Esophagus (tissue), 2 donors: ENCODE measurements at regions not wholly inside any gene's neighbourhood (a gene's known extent, or its start where the extent isn't known, plus 50 kb on each side); places are given as distances from the start of the nearest gene placed in this dataset.

Source experiments
- H3K27ac ChIP-seq, 2 donors: one replicate each; pipeline ENCODE4 v1.5.1; 2013; ENCODE audit warnings: low read depth in 2 of 2, mild to moderate bottlenecking in 2 of 2, inconsistent platforms in 1 of 2, low read length in 1 of 2, moderate library complexity in 1 of 2
- H3K27me3 ChIP-seq, 2 donors: one replicate each; pipeline ENCODE4 v1.6.1; 2013; ENCODE audit warnings: low read length in 2 of 2, control low read depth in 1 of 2, mild to moderate bottlenecking in 1 of 2; ENCODE audit not compliant: insufficient read depth in 2 of 2, control insufficient read depth in 1 of 2
- H3K36me3 ChIP-seq, 2 donors: one replicate each; pipeline ENCODE4 v1.6.1; 2013; ENCODE audit warnings: low read length in 1 of 2; ENCODE audit not compliant: control insufficient read depth in 2 of 2, insufficient read depth in 2 of 2
- H3K4me1 ChIP-seq, 2 donors: one replicate each; pipeline ENCODE4 v1.6.1; 2013; ENCODE audit warnings: low read length in 1 of 2; ENCODE audit not compliant: control insufficient read depth in 2 of 2, insufficient read depth in 2 of 2
- H3K4me3 ChIP-seq, 2 donors: one replicate each; pipeline ENCODE4 v1.5.1; 2013; ENCODE audit warnings: low read length in 2 of 2, mild to moderate bottlenecking in 2 of 2, low read depth in 1 of 2, moderate library complexity in 1 of 2
- H3K9me3 ChIP-seq, 2 donors: one replicate each; pipeline ENCODE4 v1.6.1; 2013; ENCODE audit warnings: mild to moderate bottlenecking in 2 of 2, low read depth in 1 of 2, low read length in 1 of 2, moderate library complexity in 1 of 2; ENCODE audit not compliant: control insufficient read depth in 2 of 2, insufficient read depth in 1 of 2
- WGBS, 2 donors: extraction: QIAGEN DNeasy Blood & Tissue Kit; methylation state at CpG; one replicate each; pipeline ENCODE4 v1.1.7; 2013; 5-methylcytosine and 5-hydroxymethylcytosine counted together
- donor health status: healthy with polysubstance abuse.
- donor health status: Bipolar disorder and iron deficiency.

DNA sequence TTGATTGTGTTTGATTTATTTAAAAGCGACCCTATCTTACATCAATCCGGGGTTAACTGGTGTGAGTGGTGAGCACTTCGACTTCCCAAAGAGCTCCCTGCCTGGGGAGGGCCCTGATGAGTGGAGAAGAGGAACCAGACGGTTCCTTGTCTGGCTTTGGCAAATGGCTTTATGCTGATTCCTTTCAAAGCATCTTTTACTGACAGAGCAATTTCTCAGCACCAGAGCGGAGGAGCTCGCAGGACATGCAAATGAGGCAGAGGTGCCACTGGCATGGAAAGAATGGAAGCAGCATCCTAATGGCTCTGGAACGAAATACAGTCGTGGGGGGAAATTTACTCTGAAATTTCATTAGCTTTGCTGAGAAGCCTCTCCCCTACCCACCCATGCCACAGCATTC lies 410.9 kb upstream of the B3GAT1 start:
- H3K27ac ChIP-seq = no peak overlapping the region
- no peaks in the 10 kb centered on the region for H3K27me3 ChIP-seq
- H3K4me3 ChIP-seq = no peak overlapping the region
- H3K9me3 ChIP-seq = peaks cover 0 to 2% of the 10 kb centered on the region in 2 donors
- WGBS, 2 donors = 44 to 53% methylated on average over 8 of the region's 8 CpGs
- no peaks in the 10 kb centered on the region for H3K36me3 ChIP-seq
- no peaks in the 10 kb centered on the region for H3K4me1 ChIP-seq

DNA sequence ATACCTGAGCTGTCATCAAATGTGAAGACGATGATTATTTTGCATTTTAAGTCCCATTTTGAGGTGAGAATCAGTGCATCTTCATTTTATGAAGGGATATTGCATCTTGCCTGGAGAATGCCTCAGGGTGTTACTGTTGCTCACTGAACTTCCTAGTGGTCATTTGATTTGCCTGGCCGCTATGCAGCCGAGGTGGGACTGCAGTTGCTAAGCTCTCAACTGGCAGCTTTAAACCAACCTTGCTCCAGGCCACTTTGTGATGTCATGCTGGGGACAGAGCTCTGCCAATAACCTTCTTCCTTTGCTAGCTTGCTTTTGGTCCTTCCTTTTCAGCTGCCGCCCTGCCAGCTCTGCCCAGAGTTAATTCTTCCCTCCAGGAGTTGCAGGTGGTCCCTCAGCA lies 409.4 kb upstream of the B3GAT1 start:
- Histone ChIP-seq H3K27me3 (no peaks in the 10 kb centered on the region), H3K36me3 (no peaks in the 10 kb centered on the region), H3K4me3 (no peak overlapping the region), H3K9me3 (peaks cover 0 to 2% of the 10 kb centered on the region in 2 donors), H3K27ac (no peak overlapping the region), H3K4me1 (no peaks in the 10 kb centered on the region)
- 61 to 67% methylated on average over 4 of the region's 4 CpGs for WGBS, 2 donors

DNA sequence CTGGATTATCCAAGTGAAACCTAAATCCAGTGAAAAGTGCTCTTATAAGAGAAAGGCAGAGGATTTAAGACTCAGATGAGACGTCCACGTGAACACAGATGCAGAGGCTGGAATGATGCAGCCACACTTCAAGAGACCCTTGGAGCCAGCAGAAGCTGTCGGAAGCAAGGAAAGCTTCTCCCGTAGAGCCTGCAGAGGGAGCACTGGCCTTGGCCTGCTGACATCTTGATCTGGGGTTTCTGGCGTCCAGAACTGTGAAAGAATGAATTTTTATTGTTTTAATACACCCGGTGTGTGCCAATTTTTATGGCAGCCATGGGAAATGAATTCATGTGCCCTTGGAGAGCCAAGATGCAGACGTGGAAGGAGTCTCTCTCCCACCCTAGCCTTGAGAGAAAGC lies 407.0 kb upstream of the B3GAT1 start:
- H3K36me3 ChIP-seq = no peaks in the 10 kb centered on the region
- H3K4me3 ChIP-seq = no peak overlapping the region
- WGBS, 2 donors = 31% methylated on average over 7 of the region's 7 CpGs
- peaks cover 0 to 2% of the 10 kb centered on the region in 2 donors for H3K9me3 ChIP-seq
- no peak overlapping the region for H3K27ac ChIP-seq
- H3K27me3 ChIP-seq = no peaks in the 10 kb centered on the region
- no peaks in the 10 kb centered on the region for H3K4me1 ChIP-seq

DNA sequence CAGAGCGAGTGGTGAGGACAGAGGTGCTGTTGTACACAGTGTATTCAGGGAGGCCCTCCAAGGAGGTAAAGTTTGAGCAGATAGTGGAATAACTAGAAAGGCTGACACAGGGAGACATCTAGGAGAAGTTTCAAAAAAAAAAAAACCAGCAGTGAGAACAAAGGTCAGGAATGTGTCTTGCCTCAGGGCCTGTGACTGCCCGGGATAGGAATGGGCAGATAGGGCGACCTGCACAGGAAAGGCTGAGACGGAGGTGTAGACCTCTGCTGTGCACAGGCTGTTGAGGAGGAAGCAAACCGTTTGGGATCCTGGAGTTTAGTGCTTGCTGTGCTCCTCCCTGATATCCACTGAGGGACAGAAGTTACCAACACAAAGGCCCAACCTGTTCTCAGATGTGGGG lies 406.5 kb upstream of the B3GAT1 start:
- H3K27me3 ChIP-seq = no peaks in the 10 kb centered on the region
- 34 to 36% methylated on average over 5 of the region's 5 CpGs for WGBS, 2 donors

DNA sequence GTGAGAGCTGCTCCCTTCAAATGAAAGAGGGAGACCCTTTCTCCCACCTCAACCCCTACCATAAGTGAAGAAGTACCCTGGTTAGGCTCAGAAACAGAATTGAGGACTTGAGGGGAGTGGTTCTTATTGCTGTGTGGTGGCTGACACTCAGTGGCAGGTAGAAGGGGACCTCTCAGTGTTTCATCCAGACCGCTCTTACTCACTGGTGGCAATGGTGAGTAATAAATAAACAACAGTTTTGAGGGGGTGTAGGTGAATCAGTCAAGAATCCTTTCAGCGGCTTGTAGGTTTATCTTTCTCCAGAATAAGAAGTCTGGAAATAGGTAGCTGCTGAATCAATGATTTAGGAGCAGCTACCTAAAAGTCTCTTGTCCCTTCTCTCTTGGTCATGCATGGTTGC lies 403.4 kb upstream of the B3GAT1 start:
- 79 to 87% methylated on average over 2 of the region's 2 CpGs for WGBS, 2 donors

More for the DNA sequence above, 406.5 kb upstream of the B3GAT1 start:
- Histone ChIP-seq H3K4me3 (no peak overlapping the region), H3K27ac (no peak overlapping the region), H3K36me3 (no peaks in the 10 kb centered on the region), H3K9me3 (peaks cover 0 to 2% of the 10 kb centered on the region in 2 donors), H3K4me1 (no peaks in the 10 kb centered on the region)

DNA sequence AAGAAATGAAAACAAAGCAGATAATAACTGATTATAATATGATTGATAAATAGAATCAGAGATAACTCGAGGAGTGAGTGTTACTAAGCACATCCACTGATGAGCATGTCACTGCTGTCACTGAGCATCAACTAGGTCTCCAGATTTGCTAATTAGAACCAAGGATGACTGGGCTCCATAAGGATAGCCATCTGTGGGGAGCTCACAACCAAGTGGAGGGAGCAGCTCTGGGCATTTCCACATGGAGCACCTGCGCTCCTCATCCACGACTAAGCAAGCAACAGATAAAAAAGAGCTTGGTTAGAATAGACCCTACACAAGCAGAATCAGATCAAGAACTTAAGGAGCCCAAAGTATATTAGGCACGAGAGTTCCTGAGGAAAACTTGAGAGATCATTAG lies 396.0 kb upstream of the B3GAT1 start:
- Histone ChIP-seq H3K9me3 (no peaks in the 10 kb centered on the region), H3K27ac (no peak overlapping the region), H3K4me1 (no peaks in the 10 kb centered on the region), H3K27me3 (peaks cover 0 to 2% of the 10 kb centered on the region in 2 donors), H3K4me3 (no peak overlapping the region), H3K36me3 (no peaks in the 10 kb centered on the region)
- WGBS, 2 donors = 74% methylated on average over 4 of the region's 4 CpGs

More for the DNA sequence above, 403.4 kb upstream of the B3GAT1 start:
- Histone ChIP-seq H3K27me3 (no peaks in the 10 kb centered on the region), H3K4me3 (no peak overlapping the region), H3K4me1 (no peaks in the 10 kb centered on the region), H3K27ac (no peak overlapping the region), H3K36me3 (no peaks in the 10 kb centered on the region), H3K9me3 (peaks cover 0 to 2% of the 10 kb centered on the region in 2 donors)

DNA sequence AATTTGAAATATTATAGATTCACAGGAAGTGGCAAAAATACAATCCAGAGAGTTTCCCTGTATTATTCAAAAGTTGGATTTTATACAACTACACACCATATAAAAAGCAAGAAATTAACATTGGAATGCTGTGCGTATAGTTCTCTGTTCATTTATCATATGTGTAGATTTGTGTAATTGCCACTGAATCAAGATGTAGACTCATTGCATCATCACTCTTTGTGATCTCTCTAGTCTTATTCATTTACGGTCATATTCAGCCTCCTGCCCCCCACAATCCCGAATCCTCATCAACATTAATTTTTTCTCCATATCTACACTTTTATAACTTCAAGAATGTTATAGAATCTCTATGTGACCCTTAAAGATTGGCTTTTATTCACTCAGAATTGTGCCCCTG lies 390.6 kb upstream of the B3GAT1 start:
- no peaks in the 10 kb centered on the region for H3K4me1 ChIP-seq
- no peak overlapping the region for H3K27ac ChIP-seq
- H3K27me3 ChIP-seq = peaks cover 0 to 2% of the 10 kb centered on the region in 2 donors
- H3K9me3 ChIP-seq = peaks cover 0 to 2% of the 10 kb centered on the region in 2 donors
- no peaks in the 10 kb centered on the region for H3K36me3 ChIP-seq
- no peak overlapping the region for H3K4me3 ChIP-seq
- WGBS, 2 donors = 71 to 76% methylated on average over 3 of the region's 3 CpGs

DNA sequence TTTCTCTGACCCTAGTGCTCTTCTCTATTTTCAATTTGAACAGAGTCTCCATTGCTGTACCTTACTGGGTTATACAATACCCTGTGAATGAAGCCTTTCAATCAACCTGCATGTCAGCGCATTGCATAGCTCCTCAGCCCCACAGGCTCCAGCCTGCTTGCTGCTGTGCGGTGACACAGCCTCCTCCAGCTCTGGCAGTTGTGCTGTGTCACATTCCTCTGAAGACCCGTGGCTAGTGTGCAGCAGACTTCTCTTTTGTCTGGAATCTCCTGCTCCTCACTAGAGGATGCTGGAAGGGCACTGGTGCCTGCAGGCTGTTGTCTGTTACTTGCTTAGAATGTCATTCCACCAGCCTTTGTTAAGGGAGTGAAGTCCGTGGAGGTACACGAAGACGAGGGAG lies 390.1 kb upstream of the B3GAT1 start:
- 29 to 37% methylated on average over 6 of the region's 6 CpGs for WGBS, 2 donors

DNA sequence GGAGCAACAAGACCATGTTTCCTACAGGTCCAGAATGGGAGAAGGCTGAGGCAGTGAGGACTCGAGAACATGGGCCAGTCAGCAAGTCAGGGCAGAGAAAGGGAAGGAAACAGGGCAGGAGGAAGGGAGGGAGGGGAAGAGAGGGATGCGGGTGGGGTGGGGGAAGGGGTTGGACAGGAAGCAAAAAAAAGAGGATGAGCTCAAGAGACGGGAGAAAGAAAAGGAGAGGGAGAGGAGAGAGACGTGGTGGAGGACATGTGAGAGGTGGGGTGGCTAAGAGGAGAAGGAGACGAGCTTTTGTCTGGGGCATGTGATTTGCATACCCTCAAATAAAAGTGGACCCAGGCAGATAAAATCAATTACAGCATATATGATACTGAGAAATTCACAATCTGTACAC lies 389.5 kb upstream of the B3GAT1 start:
- 5 to 7% methylated on average over 5 of the region's 5 CpGs for WGBS, 2 donors
- Histone ChIP-seq H3K4me1 (no peaks in the 10 kb centered on the region), H3K4me3 (no peak overlapping the region), H3K36me3 (no peaks in the 10 kb centered on the region), H3K27ac (no peak overlapping the region), H3K27me3 (peaks cover 0 to 2% of the 10 kb centered on the region in 2 donors), H3K9me3 (peaks cover 0 to 2% of the 10 kb centered on the region in 2 donors)

More for the DNA sequence above, 390.1 kb upstream of the B3GAT1 start:
- H3K4me1 ChIP-seq = no peaks in the 10 kb centered on the region
- peaks cover 0 to 2% of the 10 kb centered on the region in 2 donors for H3K27me3 ChIP-seq
- H3K27ac ChIP-seq = no peak overlapping the region
- peaks cover 0 to 2% of the 10 kb centered on the region in 2 donors for H3K9me3 ChIP-seq
- H3K4me3 ChIP-seq = no peak overlapping the region
- H3K36me3 ChIP-seq = no peaks in the 10 kb centered on the region

DNA sequence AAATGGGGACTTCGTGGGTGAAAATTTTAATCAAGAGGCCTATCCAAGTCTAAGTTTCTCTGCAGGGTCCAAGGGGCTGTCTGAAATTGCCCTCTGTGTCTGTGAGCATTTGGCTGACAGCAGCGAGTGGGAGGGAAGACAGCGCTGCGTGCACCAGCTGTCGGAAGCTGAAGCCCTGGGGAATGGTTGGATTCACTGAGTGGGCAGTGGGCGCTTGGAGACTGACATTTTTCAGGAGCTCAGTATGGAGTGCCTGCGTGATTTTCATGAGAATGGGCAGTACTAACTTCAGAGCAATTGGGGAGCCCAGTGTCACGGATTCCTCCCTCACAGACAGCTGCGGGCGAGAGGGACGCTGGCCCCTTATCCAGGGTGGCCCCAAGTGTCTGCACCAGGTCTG lies 388.8 kb upstream of the B3GAT1 start:
- H3K27me3 ChIP-seq = peaks cover 0 to 2% of the 10 kb centered on the region in 2 donors
- no peak overlapping the region for H3K4me3 ChIP-seq
- H3K36me3 ChIP-seq = no peaks in the 10 kb centered on the region
- H3K9me3 ChIP-seq = peaks cover 0 to 2% of the 10 kb centered on the region in 2 donors
- WGBS, 2 donors = 69 to 75% methylated on average over 11 of the region's 11 CpGs
- no peaks in the 10 kb centered on the region for H3K4me1 ChIP-seq
- H3K27ac ChIP-seq = no peak overlapping the region
